Kasumi-1 (cell line): ENCODE measurements at regions not wholly inside any gene's neighbourhood (a gene's known extent, or its start where the extent isn't known, plus 50 kb on each side); places are given as distances from the start of the nearest gene placed in this dataset.

Source experiments
- DNase-seq, 2 experiments: peaks; one replicate each; lab custom pipeline; 2025; lab: John Stamatoyannopoulos, UW

GRCh38 chr5:128591598-128592455, 53.8 kb upstream of the FBN2 start:
- no peak for DNase-seq

- DNase-seq, result no peak
Measured at GRCh38 chr5:128596071-128596470, 58.0 kb upstream of the FBN2 start.

- no peak for DNase-seq
Measured at GRCh38 chr5:128597156-128597555, 59.1 kb upstream of the FBN2 start.

GRCh38 chr5:128613128-128613527, 75.1 kb upstream of the FBN2 start:
- DNase-seq, result no peak

DNA sequence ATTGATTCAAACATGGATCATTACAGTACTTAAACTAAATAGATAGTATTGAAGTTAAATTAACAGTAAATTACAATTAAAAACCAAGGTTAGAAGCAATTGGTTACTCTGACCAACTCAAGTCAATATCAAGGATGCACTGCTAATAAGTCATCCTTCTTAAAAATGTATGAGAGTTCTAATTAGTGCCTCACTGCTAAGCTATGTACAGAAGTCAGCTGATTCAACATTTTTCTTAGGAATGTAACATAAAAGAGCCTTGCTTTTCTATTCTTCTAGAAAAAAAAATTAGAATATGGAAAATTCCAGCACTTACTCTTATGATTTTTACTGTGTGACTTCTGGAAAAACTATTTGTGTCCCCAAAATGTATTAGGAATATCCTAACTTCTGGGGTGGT, 75.7 kb upstream of the FBN2 start:
- DNase-seq, result no peak

GRCh38 chr5:128615578-128615977, 77.5 kb upstream of the FBN2 start:
- DNase-seq, result no peak

GRCh38 chr5:128626536-128627090, 88.6 kb upstream of the FBN2 start:
- DNase-seq, result no peak

DNA sequence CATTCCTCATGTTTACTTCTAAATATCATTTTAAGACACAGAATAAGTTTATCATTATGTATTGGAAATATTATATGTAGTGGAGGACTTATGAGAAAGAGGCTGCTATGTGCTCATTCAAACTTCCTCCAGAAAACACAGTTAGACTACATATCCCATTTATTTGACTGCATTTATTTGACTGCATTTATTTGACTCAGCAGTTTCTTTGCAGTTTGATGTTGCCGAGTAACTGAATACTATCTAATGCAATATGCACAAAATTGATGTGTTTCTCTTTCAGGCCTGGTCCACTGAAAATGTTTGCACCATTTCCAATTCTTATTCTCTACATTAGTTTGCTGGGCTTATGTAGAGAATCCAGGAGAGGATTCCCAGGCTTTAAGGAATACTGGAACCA, 89.9 kb upstream of the FBN2 start:
- no peak for DNase-seq

DNA sequence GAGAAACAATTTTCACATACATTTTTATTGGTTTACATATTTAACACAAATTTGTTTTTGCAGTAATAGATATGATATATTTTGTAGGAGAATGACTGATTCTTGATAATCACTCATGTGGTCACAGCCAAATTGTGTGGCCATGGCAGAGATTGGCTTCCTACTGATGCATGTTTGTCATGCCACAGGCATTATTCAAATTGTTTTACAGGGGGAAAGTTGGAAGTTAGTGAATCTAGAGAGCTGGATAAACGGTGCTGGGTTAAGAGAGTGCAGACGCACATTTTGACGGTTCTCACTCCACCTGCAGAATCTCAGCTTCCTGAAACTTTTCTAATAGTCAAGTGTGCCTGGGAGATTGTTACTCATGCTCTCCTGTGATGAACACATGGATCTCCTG, 91.1 kb upstream of the FBN2 start:
- DNase-seq, result no peak

- no peak for DNase-seq
Measured at GRCh38 chr5:128630121-128630520, 92.1 kb upstream of the FBN2 start.

GRCh38 chr5:128631771-128632170, 93.7 kb upstream of the FBN2 start:
- no peak for DNase-seq

GRCh38 chr5:128632264-128632663, 94.2 kb upstream of the FBN2 start:
- DNase-seq, result peak in 1 of 2 experiments; percentile 4

DNA sequence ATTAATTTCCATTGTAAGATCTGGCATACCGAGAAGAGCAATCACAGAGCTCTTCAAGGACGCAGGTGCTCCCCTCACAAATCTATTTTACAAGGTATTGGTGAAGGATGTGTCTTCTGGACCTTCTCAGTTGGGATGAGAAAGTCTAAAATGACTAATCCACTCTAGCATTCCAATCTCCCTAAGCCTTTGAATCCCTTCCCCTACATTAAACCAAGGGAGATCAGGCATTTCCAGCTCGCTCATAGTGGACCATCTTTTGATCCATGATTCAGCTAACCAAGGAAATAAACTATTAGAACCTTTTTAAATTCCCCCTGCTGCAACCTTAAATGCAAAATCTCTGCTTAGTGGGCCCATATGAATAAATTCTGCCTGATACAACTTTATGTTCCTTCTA, 95.9 kb upstream of the FBN2 start:
- no peak for DNase-seq

GRCh38 chr5:128635379-128635778, 97.3 kb upstream of the FBN2 start:
- no peak for DNase-seq

- DNase-seq, result no peak
Measured at GRCh38 chr5:128636361-128636760, 98.3 kb upstream of the FBN2 start.

GRCh38 chr5:128637031-128637430, 99.0 kb upstream of the FBN2 start:
- DNase-seq, result no peak

DNA sequence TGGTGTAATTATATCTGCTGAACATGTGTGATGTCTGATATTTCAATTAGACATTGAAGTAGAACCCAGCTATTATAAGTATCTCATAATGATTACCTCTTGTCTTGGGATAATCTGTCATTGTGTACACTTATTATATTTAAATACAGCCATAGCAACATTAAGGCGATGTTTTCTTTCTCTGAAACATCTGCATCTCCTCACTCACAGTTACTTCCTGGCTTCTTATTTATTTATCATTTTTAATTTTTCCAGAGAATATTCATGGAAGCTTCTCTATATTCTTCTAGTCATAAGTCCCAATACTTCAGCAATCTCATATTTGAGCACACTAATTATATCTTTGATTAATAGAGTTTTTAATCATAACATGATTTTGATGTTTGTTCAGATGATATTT, 103.8 kb upstream of the FBN2 start:
- no peak for DNase-seq

- no peak for DNase-seq
Measured at GRCh38 chr5:128644863-128645262, 106.8 kb upstream of the FBN2 start.

DNA sequence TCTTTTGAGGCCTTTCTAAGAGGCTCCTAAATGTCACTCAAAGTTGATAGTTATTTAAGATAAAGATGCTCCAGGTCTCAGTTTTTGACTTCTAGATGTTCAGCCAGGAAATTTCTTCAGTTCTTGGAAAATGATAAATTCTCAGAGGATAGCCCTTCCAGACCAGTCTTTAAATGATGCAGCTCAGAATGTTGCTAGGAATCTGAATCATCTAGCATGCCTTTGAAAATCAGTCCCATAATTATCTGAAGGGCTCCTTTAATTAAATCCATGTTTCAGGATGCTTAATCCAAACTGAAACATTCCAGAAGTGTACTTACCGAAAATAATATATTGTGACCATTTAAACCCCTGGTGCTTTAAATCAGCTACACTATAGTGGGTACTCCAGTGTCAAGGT, 107.5 kb upstream of the FBN2 start:
- DNase-seq, result no peak

DNA sequence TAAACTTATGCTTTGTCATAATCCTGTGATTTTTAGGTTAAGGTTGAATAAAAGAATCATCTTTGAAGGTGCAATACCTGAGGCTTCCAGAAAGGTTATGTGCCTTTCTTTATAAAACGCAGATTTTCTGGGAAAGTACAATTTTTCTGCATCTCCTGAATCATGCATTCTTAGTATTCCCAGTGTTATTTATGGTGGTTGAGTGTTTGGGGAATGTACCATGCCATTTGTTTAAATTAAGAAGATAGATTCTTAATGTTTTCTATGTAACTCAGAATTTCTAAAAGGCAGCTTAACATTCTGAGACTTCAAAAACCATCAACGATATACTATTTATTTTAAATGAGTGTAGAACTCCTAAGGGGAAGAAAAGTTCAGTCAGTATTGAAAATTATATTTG, 108.1 kb upstream of the FBN2 start:
- no peak for DNase-seq

DNA sequence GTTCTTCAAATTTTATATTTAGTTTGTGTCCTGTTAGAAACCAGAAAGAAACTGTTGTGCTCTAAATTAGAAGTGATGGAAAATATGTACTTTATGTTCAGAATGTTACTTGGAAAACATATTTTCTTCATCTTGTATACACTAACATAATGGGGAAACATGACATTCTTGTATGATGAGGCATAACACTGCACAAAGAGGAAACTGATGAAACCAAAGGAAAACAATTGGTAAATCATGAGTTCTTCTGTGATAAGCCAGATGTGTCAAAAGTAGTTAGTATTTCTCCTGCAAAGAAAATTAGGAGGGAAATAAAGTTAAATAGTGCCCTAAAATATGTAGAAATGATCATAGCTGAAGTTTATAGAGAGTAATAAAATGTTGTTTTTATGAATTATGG, 111.1 kb upstream of the FBN2 start:
- DNase-seq, result no peak

GRCh38 chr5:128662997-128663396, 125.0 kb upstream of the FBN2 start:
- DNase-seq, result no peak

DNA sequence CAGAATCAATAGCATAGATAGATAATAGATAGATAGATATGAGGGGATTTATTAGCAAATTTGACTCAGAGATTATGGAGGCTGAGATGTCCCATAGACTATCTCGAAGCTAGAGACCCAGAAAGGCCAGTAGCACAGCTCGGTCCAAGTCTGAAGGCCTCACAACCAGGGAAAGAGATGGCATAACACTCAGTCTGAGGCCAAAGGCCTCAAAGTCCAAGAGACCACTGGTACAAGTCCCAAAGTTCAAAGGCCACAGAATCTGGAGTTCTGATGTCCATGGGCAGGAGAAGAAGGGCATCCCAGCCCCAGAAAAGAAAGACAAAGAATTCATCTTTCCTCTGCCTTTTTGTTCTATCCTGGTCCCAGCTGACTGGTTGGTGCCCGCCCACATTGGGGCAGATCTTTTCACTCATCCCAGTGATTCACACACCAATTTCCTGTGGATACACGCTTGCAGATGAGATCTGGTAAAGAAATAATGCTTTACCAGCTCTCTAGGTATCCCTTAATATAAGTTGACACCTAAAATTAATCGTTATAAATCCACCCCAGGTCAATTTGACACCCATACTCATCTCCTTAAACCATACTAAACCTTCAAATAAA, 127.8 kb upstream of the FBN2 start:
- DNase-seq, result no peak
